Spleen (tissue), 11 donors: ENCODE measurements at regions not wholly inside any gene's neighbourhood (a gene's known extent, or its start where the extent isn't known, plus 50 kb on each side); places are given as distances from the start of the nearest gene placed in this dataset.
"Not testable (repeated sequence)": the region's sequence is repeated elsewhere in the genome, so short reads cannot be mapped to it uniquely, and the experiment has no call there.

Experiments
- DNase-seq: peaks from one replicate; pipeline ENCODE4 v3.0.0-alpha.2; 2020
- H3K27ac ChIP-seq, 8 donors: fragments of 200-600 bp; sonication (generic) in 7 of 8; 1 replicate in 4 of 8; 2 replicates in 4 of 8; pipeline versions ENCODE4 v1.5.0 to v1.8.0; 2016 to 2021; ENCODE audit warnings: inconsistent platforms in 4 of 8, mild to moderate bottlenecking in 4 of 8, moderate library complexity in 1 of 8
- H3K27me3 ChIP-seq, 7 donors: fragments of 200-600 bp; sonication (generic) in 6 of 7; replicated peaks in 1 of 7; 1 replicate in 4 of 7; 2 replicates in 3 of 7; pipeline versions ENCODE4 v1.5.0 to v1.8.0; 2016 to 2021; ENCODE audit warnings: inconsistent platforms in 3 of 7, mild to moderate bottlenecking in 1 of 7
- H3K36me3 ChIP-seq, 6 donors: fragments of 200-600 bp; sonication (generic) in 5 of 6; 1 replicate in 4 of 6; 2 replicates in 2 of 6; pipeline versions ENCODE4 v1.5.0 to v1.8.0; 2016 to 2021; ENCODE audit warnings: inconsistent platforms in 2 of 6
- H3K4me1 ChIP-seq, 6 donors: fragments of 200-600 bp; sonication (generic) in 5 of 6; 1 replicate in 3 of 6; 2 replicates in 3 of 6; pipeline versions ENCODE4 v1.5.0 to v1.8.0; 2016 to 2021; ENCODE audit warnings: inconsistent platforms in 3 of 6
- H3K4me3 ChIP-seq, 8 donors: fragments of 200-600 bp; sonication (generic) in 7 of 8; 1 replicate in 4 of 8; 2 replicates in 4 of 8; pipeline versions ENCODE4 v1.5.0 to v1.8.0; 2016 to 2021; ENCODE audit warnings: inconsistent platforms in 4 of 8, mild to moderate bottlenecking in 4 of 8, moderate library complexity in 2 of 8
- H3K9me3 ChIP-seq, 8 donors: fragments of 200-600 bp; sonication (generic) in 7 of 8; 1 replicate in 4 of 8; 2 replicates in 4 of 8; pipeline versions ENCODE4 v1.5.0 to v1.8.0; 2016 to 2021; ENCODE audit warnings: inconsistent platforms in 4 of 8
- POLR2A ChIP-seq, 3 donors: fragments of 450-650 bp; IDR thresholded peaks; one replicate each; pipeline ENCODE4 v1.5.1; 2017; ENCODE audit warnings: antibody characterized with exemption in 3 of 3, mild to moderate bottlenecking in 1 of 3
- POLR2AphosphoS5 ChIP-seq, 3 donors: sonication (generic); formaldehyde crosslinking; IDR thresholded peaks; one replicate each; pipeline ENCODE4 v1.5.1; 2017; ENCODE audit warnings: antibody characterized with exemption in 3 of 3
- WGBS, 5 donors: extraction: QIAGEN DNeasy Blood & Tissue Kit in 3 of 5; methylation state at CpG; one replicate each; pipeline versions ENCODE4 v1.1.5 to v1.1.7; 2013 to 2018; 5-methylcytosine and 5-hydroxymethylcytosine counted together
- intact Hi-C: fragments of 100-400 bp; cut with DNase I; formaldehyde crosslinking; loops from one replicate; pipeline ENCODE4 v1.15.0; 2023; ENCODE audit warnings: low total_unique reads
- TF ChIP-seq, protein P1 (sequence below), 11 experiments: fragments of 200-600 bp in 7 of 11; fragments of 450-650 bp in 4 of 11; sonication (generic) in 4 of 11; IDR thresholded peaks in 8 of 11; conservative IDR thresholded peaks in 3 of 11; 1 replicate in 7 of 11; 2 replicates in 4 of 11; pipeline versions ENCODE4 v1.4.0 to v1.8.0; 2016 to 2021; ENCODE audit warnings: antibody characterized with exemption in 11 of 11, inconsistent platforms in 4 of 11, mild to moderate bottlenecking in 1 of 11
- donor health status: healthy with polysubstance abuse.
- donor health status: DM: no; HTN: no; CAD: no; lungs with moderate emphysema.
- donor health status: DM: no; HTN: no; CAD: no.
- donor health status: Bipolar disorder and iron deficiency.
- donor health status: healthy.
- donor health status: DM: no; HTN: no; CAD: no.
- donor health status: DM: yes; HTN: yes; CAD: no.

DNA sequence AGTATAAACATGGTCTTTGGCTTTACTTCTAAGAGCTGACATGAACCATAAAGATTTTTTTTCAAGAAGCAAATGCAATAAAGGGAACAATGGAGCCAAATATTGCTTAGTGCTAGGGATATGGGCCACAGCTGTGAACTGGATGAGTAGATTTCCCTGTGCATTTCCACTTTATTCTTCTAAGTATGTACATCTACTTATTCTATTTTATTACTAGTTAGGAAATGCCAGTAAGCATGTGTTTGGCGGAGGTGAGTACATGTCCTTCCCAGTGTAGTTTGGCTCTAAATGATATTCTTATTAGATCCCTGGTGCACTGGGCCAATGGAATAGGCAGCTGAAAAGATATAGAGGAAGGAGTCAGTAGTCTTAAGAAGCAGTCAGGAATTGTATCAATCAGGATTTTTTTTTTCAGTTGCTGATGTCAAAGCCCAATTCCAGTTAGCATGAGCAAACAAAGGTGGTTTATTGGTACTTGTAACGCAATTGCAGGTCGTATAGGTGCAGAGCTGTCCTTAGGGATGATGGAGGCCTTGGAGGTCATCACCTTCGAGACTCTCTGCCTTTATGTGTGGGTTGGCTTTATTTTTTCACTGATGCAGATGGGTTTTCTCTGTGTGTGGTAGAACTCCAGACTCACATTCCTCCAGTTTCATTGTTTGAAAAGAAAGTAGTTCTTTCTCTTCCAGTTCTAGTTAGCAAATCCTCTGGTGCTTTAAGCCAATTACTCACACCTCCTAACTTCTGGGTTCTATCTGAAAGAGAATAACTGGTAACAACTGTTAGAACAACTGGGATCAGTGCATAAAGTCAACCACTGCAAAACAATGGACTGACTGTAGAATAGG is 139.0 kb upstream of the LRIG3 start:
- no peaks in the 10 kb centered on the region for H3K27me3 ChIP-seq
- intact Hi-C loops = no loop called here

DNA sequence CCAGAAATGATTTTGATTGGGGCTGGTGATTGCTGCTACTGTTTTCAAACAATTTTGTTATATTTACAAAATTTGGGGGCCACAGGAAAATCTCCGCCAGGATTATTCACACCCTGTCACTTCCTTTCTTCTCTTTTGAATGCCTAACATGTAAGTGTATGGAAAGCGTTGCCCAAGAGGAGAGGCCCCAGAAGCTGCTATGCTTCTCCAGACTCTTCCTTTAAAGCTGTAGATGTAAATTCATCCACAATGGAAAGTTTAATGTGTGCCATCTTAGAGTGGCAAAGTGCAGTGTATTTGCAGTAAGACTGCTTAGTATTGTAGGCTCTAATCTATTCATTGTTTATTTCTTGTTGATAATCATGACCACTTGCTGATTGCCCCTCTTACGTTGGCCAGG is 136.7 kb upstream of the LRIG3 start:
- DNase-seq = no peak
- no peak overlapping the region for H3K27ac ChIP-seq
- no peaks in the 10 kb centered on the region for H3K4me1 ChIP-seq
- intact Hi-C loops = no loop called here
- H3K9me3 ChIP-seq = no peaks in the 10 kb centered on the region
- no peaks in the 10 kb centered on the region for H3K36me3 ChIP-seq
- TF ChIP-seq POLR2AphosphoS5 (IDR thresholded peaks at IDR 0.05) (no peak), POLR2A (IDR thresholded peaks at IDR 0.05) (no peak)
- TF ChIP-seq, protein P1, sequence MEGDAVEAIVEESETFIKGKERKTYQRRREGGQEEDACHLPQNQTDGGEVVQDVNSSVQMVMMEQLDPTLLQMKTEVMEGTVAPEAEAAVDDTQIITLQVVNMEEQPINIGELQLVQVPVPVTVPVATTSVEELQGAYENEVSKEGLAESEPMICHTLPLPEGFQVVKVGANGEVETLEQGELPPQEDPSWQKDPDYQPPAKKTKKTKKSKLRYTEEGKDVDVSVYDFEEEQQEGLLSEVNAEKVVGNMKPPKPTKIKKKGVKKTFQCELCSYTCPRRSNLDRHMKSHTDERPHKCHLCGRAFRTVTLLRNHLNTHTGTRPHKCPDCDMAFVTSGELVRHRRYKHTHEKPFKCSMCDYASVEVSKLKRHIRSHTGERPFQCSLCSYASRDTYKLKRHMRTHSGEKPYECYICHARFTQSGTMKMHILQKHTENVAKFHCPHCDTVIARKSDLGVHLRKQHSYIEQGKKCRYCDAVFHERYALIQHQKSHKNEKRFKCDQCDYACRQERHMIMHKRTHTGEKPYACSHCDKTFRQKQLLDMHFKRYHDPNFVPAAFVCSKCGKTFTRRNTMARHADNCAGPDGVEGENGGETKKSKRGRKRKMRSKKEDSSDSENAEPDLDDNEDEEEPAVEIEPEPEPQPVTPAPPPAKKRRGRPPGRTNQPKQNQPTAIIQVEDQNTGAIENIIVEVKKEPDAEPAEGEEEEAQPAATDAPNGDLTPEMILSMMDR (IDR thresholded peaks at IDR 0.05 in 8 of 11, conservative IDR thresholded peaks at IDR 0.05 in 3 of 11) = no peak
- no peak overlapping the region for H3K4me3 ChIP-seq
- H3K27me3 ChIP-seq = no peaks in the 10 kb centered on the region
- 74 to 89% (median 81%) methylated on average over 3 of the region's 3 CpGs for WGBS, 5 donors

More for the DNA sequence above, 139.0 kb upstream of the LRIG3 start:
- Histone ChIP-seq H3K4me1 (no peaks in the 10 kb centered on the region), H3K9me3 (no peaks in the 10 kb centered on the region), H3K36me3 (no peaks in the 10 kb centered on the region), H3K4me3 (no peak overlapping the region), H3K27ac (no peak overlapping the region)
- TF ChIP-seq, protein P1 (IDR thresholded peaks at IDR 0.05 in 8 of 11, conservative IDR thresholded peaks at IDR 0.05 in 3 of 11) = no peak
- TF ChIP-seq POLR2A (IDR thresholded peaks at IDR 0.05) (no peak), POLR2AphosphoS5 (IDR thresholded peaks at IDR 0.05) (no peak)
- WGBS, 5 donors = 70 to 92% (median 87%) methylated on average over 4 of the region's 4 CpGs
- DNase-seq = no peak

- Histone ChIP-seq H3K36me3 (no peaks in the 10 kb centered on the region), H3K27me3 (no peaks in the 10 kb centered on the region), H3K4me1 (no peaks in the 10 kb centered on the region), H3K27ac (no peak overlapping the region), H3K4me3 (no peak overlapping the region), H3K9me3 (no peaks in the 10 kb centered on the region)
- DNase-seq = no peak
- intact Hi-C loops = no loop called here
- TF ChIP-seq POLR2AphosphoS5 (IDR thresholded peaks at IDR 0.05) (no peak), POLR2A (IDR thresholded peaks at IDR 0.05) (no peak)
- TF ChIP-seq, protein P1 (IDR thresholded peaks at IDR 0.05 in 8 of 11, conservative IDR thresholded peaks at IDR 0.05 in 3 of 11) = no peak
- 0 to 33% (median 28%) methylated on average over 1 of the region's 1 CpG for WGBS, 5 donors
Observed at GRCh38 chr12:59055204-59055860, 135.0 kb upstream of the LRIG3 start.

- H3K36me3 ChIP-seq, intact Hi-C loops, H3K4me1 ChIP-seq, H3K27ac ChIP-seq, H3K9me3 ChIP-seq, DNase-seq, H3K4me3 ChIP-seq, H3K27me3 ChIP-seq: not testable (repeated sequence)
- 81 to 90% (median 89%) methylated on average over 11 of the region's 11 CpGs for WGBS, 5 donors
Observed at GRCh38 chr12:59053266-59053899, 133.1 kb upstream of the LRIG3 start.
